ENCODE measurements at regions not wholly inside any gene's neighbourhood (a gene's known extent, or its start where the extent isn't known, plus 50 kb on each side); places are given as distances from the start of the nearest gene placed in this dataset.

DNA sequence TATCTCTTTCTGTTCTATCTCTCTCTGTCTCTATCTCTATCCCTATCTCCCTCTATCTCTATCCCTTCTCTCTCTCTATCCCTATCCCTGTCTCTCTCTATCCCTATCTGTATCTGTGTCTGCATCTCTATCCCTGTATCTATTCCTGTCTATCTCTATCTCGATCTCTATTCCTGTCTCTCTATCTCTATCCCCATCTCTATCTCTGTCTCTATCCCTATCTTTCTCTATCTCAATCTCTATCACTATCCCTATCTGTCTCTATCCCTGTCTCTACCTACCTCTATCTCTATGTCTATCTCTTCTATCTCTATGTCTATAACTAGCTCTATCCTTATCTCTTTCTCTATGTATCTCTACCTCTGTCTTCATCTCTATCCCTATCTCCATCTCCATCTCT, 141.4 kb upstream of the KCNJ6 start:
- Histone ChIP-seq H3K4me3 (no peak overlapping the region), H3K27me3 (no peaks in the 10 kb centered on the region), H3K27ac (no peak overlapping the region), H3K9me3 (no peaks in the 10 kb centered on the region), H3K4me1 (no peaks in the 10 kb centered on the region), H3K36me3 (no peaks in the 10 kb centered on the region)
- intact Hi-C loops (cut with DNase I) = no loop called here
- TF ChIP-seq, protein P1, sequence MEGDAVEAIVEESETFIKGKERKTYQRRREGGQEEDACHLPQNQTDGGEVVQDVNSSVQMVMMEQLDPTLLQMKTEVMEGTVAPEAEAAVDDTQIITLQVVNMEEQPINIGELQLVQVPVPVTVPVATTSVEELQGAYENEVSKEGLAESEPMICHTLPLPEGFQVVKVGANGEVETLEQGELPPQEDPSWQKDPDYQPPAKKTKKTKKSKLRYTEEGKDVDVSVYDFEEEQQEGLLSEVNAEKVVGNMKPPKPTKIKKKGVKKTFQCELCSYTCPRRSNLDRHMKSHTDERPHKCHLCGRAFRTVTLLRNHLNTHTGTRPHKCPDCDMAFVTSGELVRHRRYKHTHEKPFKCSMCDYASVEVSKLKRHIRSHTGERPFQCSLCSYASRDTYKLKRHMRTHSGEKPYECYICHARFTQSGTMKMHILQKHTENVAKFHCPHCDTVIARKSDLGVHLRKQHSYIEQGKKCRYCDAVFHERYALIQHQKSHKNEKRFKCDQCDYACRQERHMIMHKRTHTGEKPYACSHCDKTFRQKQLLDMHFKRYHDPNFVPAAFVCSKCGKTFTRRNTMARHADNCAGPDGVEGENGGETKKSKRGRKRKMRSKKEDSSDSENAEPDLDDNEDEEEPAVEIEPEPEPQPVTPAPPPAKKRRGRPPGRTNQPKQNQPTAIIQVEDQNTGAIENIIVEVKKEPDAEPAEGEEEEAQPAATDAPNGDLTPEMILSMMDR (IDR thresholded peaks at IDR 0.05) = no peak
- DNase-seq = no peak
- no peak for ATAC-seq

DNA sequence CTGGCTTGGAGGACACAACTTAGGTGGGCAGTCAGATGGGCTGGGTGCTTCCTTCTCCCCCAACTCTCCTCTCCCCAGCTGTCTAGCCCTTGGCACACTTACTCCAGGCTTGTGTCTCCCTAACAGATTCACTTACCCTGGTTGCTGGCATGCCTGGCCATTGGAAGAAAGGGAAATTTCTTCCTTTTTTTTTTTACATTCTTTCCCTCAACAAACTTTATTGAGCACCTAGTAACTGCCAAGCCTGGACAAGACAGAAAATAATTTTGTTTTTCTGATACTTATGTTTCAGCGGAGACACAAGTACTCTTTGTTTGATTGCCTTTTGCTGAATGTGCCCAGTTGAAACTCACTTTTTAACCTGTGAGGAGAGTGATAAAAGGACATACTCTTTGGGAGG, 144.3 kb upstream of the KCNJ6 start:
- ATAC-seq (no peak), DNase-seq (no peak)
- no peak overlapping the region for H3K4me3 ChIP-seq
- H3K36me3 ChIP-seq = no peaks in the 10 kb centered on the region
- no peak overlapping the region for H3K27ac ChIP-seq
- TF ChIP-seq, protein P1 (IDR thresholded peaks at IDR 0.05) = no peak
- intact Hi-C loops (cut with DNase I) = no loop called here
- no peaks in the 10 kb centered on the region for H3K9me3 ChIP-seq
- H3K4me1 ChIP-seq = no peaks in the 10 kb centered on the region
- no peaks in the 10 kb centered on the region for H3K27me3 ChIP-seq

DNA sequence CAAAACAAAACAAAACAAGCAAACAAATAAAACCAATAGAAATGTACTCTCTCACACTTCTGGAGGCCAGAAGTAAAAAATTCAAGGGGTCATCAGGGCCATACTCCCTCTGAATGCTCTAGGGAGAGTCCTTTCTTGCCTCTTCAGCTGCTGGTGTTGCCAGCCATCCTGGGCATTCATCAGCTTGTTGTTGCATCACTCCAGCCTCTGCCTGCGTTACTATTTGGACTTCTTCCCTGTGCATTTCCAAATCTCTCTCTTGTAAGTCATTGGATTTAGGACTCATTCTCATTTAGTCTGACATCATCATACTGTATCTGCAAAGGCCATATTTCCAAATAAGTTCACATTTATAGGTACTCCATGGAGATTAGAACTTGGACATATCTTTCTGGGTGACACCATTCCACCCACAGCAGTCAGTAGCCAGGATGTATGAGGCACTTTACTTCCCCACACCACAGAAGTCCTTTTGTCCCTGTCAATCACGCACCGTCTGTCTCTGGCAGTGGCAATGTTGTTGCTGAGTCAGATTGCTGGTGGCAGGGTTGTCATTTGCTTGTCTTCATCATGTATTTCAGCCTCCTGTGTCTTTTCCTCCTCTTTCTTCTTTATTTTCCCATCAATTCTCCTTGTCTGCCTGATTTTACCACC, 151.0 kb upstream of the KCNJ6 start:
- Histone ChIP-seq H3K27me3 (peaks cover 15% of the 10 kb centered on the region), H3K4me3 (no peak overlapping the region), H3K4me1 (no peaks in the 10 kb centered on the region), H3K9me3 (no peaks in the 10 kb centered on the region), H3K27ac (no peak overlapping the region), H3K36me3 (no peaks in the 10 kb centered on the region)
- intact Hi-C loops (cut with DNase I) = no loop called here
- no peak for ATAC-seq
- no peak for DNase-seq
- TF ChIP-seq, protein P1 (IDR thresholded peaks at IDR 0.05) = no peak

DNA sequence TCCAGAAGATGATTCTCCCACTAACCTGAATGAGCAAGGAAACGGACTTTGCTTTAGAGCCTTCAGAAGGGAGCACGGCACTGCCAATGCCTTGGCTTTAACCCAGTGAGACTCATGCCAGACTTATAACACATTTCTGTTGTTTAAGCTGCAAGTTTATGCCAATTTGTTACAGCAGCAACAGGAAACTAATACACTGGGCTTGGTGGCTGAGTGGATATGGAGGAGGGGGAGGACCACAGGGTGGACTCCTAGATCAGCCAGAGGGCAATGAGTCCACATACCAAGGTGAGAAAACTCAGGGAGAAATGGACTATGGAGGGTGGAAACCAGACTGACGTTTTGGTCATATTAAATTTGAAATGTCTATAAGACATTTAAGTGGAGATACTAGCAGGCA, 156.2 kb upstream of the KCNJ6 start:
- H3K36me3 ChIP-seq = no peaks in the 10 kb centered on the region
- TF ChIP-seq, protein P1 (IDR thresholded peaks at IDR 0.05) = no peak
- no peaks in the 10 kb centered on the region for H3K4me1 ChIP-seq
- no peak overlapping the region for H3K27ac ChIP-seq
- no peak overlapping the region for H3K4me3 ChIP-seq
- ATAC-seq = no peak
- intact Hi-C loops (cut with DNase I) = no loop called here
- H3K9me3 ChIP-seq = no peaks in the 10 kb centered on the region
- H3K27me3 ChIP-seq = peaks cover 15% of the 10 kb centered on the region
- no peak for DNase-seq

DNA sequence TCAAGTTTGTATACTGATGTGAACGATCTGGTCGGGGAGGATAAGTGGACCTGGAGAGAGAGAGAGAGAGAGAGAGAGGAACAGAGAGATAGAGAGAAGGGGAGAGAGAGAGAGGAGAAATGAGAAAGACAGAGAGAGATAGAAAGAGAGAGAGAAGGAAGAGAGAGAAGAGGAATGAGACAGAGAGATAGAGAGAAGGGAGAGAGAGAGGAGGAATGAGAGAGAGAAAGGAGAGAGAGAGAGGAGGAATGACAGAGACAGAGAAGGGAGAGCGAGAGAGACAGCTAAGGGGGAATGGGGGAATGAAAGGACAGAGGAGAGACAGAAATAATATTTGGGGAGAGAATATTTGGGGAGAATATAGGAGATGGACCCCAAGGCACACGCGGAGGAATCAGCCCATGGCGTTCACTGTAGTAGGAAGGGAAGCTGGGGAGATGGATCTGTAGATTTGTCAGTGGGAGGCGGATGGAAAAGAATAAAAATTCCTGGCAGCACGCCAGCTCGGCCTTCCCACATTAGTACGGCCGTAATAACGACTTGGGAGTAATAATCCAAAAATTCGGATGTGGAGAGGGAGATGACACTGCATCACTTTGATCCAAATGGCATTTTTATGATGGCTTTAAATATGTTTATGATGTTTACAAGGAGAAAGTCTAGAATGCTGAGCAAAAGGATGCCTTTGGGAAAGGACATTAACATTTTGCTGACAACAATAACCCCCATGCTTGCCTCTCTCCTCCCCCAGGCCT, 159.8 kb upstream of the KCNJ6 start:
- no peaks in the 10 kb centered on the region for H3K4me1 ChIP-seq
- H3K27ac ChIP-seq = no peak overlapping the region
- intact Hi-C loops (cut with DNase I) = no loop called here
- DNase-seq = no peak
- H3K9me3 ChIP-seq = no peaks in the 10 kb centered on the region
- H3K36me3 ChIP-seq = no peaks in the 10 kb centered on the region
- no peak overlapping the region for H3K4me3 ChIP-seq
- ATAC-seq = no peak
- no peaks in the 10 kb centered on the region for H3K27me3 ChIP-seq
- TF ChIP-seq, protein P1 (IDR thresholded peaks at IDR 0.05) = no peak
